Astrocyte of the spinal cord (primary cell): ENCODE measurements at regions not wholly inside any gene's neighbourhood (a gene's known extent, or its start where the extent isn't known, plus 50 kb on each side); places are given as distances from the start of the nearest gene placed in this dataset.

Experiments
- DNase-seq: peaks from one replicate; pipeline ENCODE4 v3.0.0; 2011; ENCODE audit warnings: low read depth, low spot score
- H3K4me3 ChIP-seq: 2 replicates; pipeline ENCODE4 v1.5.1; 2011; ENCODE audit warnings: low read depth, mild to moderate bottlenecking, low read length, moderate library complexity
- CTCF ChIP-seq: IDR thresholded peaks from 2 replicates; pipeline ENCODE4 v1.5.1; 2012; ENCODE audit warnings: low read depth, mild to moderate bottlenecking, low read length, inconsistent platforms
- in situ Hi-C: cut with HindIII; loops from 2 replicates; pipeline ENCODE4 v1.10.0; 2017; ENCODE audit warnings: low sequenced_read_pairs

- no peak overlapping the region for H3K4me3 ChIP-seq
- in situ Hi-C loops = no loop called here
- TF ChIP-seq CTCF = no peak
- DNase-seq = no peak
These were observed 1101.7 kb upstream of the GHITM start for GRCh38 chr10:83037653-83038052.

- no peak overlapping the region for H3K4me3 ChIP-seq
- no peak for DNase-seq
- in situ Hi-C loops = no loop called here
- no peak for TF ChIP-seq CTCF
These were observed 1100.7 kb upstream of the GHITM start for GRCh38 chr10:83038631-83039030.

GRCh38 chr10:83045731-83046130 is 1093.6 kb upstream of the GHITM start:
- DNase-seq = no peak
- no peak for TF ChIP-seq CTCF
- no peak overlapping the region for H3K4me3 ChIP-seq
- in situ Hi-C loops = no loop called here

GRCh38 chr10:83050815-83051214 is 1088.5 kb upstream of the GHITM start:
- no peak overlapping the region for H3K4me3 ChIP-seq
- in situ Hi-C loops = no loop called here
- TF ChIP-seq CTCF = no peak
- DNase-seq = no peak

GRCh38 chr10:83062871-83063270 is 1076.4 kb upstream of the GHITM start:
- H3K4me3 ChIP-seq = no peak overlapping the region
- in situ Hi-C loops = no loop called here
- DNase-seq = no peak
- no peak for TF ChIP-seq CTCF

- H3K4me3 ChIP-seq = no peak overlapping the region
- no peak for TF ChIP-seq CTCF
- DNase-seq = no peak
- in situ Hi-C loops = no loop called here
These were observed 1065.8 kb upstream of the GHITM start for GRCh38 chr10:83073472-83073871.
